ENCODE measurements at regions not wholly inside any gene's neighbourhood (a gene's known extent, or its start where the extent isn't known, plus 50 kb on each side); places are given as distances from the start of the nearest gene placed in this dataset.

DNA sequence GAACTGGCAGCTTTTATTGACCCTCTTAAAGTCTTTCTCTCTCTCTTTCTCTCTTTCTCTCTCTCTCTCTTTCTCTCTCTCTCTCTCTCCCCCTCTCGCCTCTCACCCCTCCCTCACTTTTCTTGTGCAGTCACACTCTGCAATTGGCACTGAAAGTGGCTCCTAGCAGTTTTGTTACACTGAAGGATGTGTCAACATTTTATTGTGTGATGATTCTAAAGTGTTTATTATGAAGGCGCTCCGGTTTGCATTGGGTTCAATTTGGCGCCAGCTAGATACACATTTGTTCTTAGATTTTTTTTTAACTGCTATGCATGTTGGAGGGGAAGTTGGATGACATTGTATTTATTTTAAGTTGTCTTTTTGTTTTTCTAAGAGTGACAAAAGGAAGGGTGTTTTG, 64.0 kb upstream of the CHRM3 start:
- DNase-seq (no peak), ATAC-seq (no peak)
- intact Hi-C loops (cut with DNase I), result no loop called here

DNA sequence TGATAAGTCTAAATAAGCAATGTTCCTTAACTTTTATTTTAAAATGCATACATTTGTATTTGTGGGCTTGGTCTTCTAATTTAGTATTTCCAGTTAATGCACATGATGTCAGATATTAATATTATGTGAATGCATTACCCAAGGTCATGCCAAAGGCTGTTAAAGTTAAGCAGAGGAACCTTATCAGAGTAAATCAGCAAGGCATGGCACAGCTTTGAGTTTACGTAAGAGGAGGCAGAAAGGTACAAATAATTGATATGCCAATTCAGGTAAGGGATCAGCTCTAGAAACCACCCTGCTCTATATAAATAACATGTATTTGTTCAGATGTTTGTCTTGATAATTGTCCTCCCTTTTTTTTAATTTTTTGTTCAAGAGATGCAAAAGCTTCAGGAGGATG, 64.5 kb upstream of the CHRM3 start:
- intact Hi-C loops (cut with DNase I), result no loop called here
- ATAC-seq (no peak), DNase-seq (no peak)

DNA sequence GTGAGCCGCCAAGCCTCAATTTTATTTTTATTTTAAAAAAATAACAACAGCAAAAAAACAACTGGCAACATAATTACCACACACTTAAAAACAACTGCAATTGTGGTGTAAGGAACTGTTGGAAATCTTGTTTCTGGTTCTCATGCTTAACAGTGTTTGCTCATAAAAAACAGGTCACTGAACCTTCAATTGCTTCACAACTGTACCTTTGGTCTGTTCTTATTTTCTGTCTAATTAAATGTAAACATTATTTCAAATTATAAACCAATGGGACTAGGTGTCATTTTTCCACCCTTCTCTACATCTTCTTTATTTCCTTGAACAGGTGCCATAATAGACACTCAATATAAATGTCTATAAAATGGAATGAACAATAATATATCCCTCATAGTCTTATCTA, 68.4 kb upstream of the CHRM3 start:
- ATAC-seq (no peak), DNase-seq (no peak)
- intact Hi-C loops (cut with DNase I), result no loop called here

GRCh38 chr1:239315631-239316217, 70.6 kb upstream of the CHRM3 start:
- intact Hi-C loops (cut with DNase I), result no loop called here
- ATAC-seq (no peak), DNase-seq (no peak)

DNA sequence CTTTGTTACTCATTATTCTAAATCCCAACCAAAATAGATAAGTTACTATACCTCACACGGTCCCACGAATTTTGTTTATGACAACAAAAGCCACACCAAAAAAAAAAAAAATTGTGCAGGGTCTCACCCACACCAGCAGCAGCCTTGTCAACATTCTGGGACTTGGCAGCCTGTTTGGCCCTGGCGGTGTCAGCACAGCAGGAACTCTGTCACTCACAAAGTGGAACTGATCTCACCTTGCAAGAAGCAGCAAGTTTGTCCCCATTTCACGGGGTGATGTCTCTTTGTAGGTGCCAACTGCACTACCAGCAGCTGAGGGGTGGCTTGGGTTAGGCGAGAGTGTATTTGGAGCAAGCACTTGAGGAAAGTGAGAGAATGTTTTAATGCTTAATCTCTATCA, 75.0 kb upstream of the CHRM3 start:
- intact Hi-C loops (cut with DNase I), result no loop called here

DNA sequence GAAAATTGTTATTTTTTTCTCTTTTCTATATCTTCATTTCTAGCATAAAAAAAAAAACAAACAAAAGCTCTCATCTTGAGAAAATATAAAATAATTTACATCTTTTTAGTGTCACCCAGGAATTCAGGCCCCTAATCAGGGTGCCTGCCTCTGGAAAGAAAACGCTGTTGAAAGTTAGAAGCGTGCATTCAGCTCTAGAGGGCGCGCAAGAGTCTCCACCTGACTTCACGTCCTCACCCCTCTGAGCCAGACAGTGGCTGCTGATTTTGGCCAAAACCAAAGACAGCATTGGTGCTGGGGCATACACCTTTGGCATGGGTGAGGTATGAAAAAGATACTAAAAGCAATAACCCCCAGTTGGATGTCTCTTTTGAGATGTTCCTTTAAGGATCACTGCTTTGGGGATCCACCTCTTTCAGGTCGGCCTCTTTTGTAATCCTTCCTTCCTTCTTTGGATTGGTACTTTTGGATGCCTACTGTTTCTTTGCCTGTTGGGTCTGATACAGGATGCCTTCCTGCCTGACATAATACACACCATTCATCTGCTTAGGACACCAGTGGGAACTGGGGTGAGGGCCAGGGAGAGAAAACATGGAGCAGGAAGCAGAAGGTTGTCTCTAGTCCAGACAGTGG, 77.6 kb upstream of the CHRM3 start:
- peak in 1 of 2 donors; percentile 30 for ATAC-seq
- no peak for DNase-seq

More for the DNA sequence above, 75.0 kb upstream of the CHRM3 start:
- DNase-seq, result no peak
- no peak for ATAC-seq

GRCh38 chr1:239307886-239308285, 78.5 kb upstream of the CHRM3 start:
- DNase-seq, result no peak
- ATAC-seq, result peak in 1 of 2 donors; percentile 75
- intact Hi-C loops (cut with DNase I), result no loop called here

More for the DNA sequence above, 77.6 kb upstream of the CHRM3 start:
- intact Hi-C loops (cut with DNase I), result no loop called here

DNA sequence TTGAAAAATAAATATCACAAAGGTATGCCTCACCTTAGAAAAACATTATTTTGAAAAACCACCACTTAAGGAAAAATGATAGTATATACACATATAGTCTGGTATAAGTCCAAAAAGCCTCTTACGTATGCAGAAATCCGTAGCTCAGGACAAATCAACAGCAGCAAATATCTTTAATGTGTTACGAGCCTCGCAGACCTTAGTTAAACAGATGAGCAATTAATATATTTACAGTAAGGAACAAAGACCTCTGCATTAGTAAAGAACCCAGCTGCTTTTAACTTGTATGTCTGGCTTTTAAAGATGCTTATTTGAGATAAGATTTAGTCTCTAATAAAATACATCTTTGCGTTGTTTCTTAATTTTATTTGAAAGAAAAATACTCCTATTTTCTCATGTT, 79.9 kb upstream of the CHRM3 start:
- intact Hi-C loops (cut with DNase I), result no loop called here
- ATAC-seq, result no peak
- no peak for DNase-seq

DNA sequence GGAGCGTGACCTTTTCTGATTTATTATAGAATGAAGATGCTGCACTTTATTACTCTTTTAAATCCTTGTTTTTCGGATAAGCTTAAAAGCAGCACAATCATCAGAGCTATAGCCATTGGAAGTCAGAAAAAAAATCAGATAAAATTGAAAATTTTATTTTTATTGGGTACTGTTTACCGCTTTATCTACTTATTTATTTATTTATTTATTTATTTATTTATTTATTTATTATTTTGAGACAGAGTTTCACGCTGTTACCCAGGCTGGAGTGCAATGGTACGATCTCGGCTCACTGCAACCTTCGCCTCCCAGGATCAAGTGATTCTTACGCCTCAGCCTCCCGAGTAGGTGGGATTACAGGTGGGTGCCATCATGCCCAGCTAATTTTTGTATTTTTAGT, 83.1 kb upstream of the CHRM3 start:
- no peak for DNase-seq
- no peak for ATAC-seq
- intact Hi-C loops (cut with DNase I), result no loop called here

DNA sequence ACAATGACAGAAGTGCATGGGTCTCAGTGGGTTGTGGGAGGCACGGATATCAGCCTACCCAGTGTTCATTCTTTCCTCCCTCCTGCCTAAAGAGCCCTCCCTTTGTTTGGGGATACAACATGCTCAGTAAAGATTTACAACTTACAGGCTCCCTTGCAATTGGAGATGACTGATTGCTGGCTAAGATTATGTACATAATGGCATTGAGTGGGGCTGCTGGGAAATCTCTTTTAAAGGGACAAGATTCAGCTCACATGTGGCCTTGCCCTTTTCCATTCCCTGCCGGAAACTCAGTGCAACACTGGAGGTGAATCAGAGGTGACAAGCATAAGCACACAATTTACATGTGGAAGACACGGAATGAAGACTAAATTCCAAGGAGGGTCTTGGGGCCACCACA, 83.7 kb upstream of the CHRM3 start:
- DNase-seq (no peak), ATAC-seq (no peak)
- intact Hi-C loops (cut with DNase I), result no loop called here

DNA sequence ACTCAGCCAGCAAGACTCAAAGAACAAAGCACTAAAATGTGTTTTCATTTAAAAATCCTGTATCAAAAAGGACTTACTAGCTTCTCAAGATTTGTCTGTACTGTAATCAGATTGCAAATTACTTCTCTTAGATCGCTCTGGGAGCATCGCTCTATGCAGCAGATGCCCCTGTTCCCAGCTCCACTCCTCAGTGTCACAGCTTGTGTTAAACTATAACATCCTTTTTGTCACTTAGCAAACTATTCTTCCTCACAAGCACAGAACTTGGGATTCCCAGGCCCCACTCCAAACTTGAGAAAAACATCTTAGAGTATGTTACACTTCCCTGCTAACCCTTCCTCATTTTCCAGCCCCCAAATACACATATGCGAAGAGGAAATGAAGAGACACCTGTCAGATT, 85.1 kb upstream of the CHRM3 start:
- intact Hi-C loops (cut with DNase I), result no loop called here
- no peak for ATAC-seq

GRCh38 chr1:239297910-239298309, 88.5 kb upstream of the CHRM3 start:
- intact Hi-C loops (cut with DNase I), result no loop called here
- ATAC-seq, result no peak
- no peak for DNase-seq

More for the DNA sequence above, 85.1 kb upstream of the CHRM3 start:
- no peak for DNase-seq

GRCh38 chr1:239293350-239294110, 92.8 kb upstream of the CHRM3 start:
- peak in 1 of 2 donors; percentile 74 for ATAC-seq
- intact Hi-C loops (cut with DNase I), result no loop called here
- no peak for DNase-seq

DNA sequence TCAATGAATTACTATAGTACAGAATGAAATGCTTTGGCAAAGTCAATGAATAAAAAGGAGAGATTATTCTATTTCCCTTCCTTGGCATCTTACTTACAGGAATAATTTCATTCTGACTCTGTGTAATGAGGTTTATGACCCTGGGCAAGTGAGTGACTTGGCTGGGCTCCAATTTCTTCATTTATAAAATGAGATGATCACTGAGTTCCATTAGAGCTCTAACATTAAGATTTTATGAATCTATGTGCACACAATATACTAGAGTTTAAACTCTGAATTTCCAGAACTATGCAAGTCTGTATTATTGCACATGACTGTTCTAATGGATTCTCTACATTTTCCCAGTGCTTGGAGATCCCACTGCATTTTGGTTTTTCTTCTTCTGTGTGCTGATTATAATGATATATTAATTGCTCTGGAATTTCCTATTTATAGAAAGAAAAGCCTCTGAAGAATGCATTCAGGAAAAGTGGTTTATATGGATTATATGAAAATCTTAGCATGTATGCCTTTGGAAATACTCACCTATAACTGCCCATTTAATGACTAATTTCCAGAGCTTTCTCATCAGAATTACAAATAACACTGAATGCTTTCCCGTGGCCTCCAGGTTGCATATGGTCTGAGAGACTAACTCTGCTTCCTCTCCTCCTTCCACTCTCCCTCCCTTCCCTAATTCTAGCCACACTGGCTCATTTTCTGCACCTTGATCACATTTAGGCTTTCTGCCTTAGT, 97.4 kb upstream of the CHRM3 start:
- DNase-seq (no peak), ATAC-seq (no peak)
- intact Hi-C loops (cut with DNase I), result no loop called here

DNA sequence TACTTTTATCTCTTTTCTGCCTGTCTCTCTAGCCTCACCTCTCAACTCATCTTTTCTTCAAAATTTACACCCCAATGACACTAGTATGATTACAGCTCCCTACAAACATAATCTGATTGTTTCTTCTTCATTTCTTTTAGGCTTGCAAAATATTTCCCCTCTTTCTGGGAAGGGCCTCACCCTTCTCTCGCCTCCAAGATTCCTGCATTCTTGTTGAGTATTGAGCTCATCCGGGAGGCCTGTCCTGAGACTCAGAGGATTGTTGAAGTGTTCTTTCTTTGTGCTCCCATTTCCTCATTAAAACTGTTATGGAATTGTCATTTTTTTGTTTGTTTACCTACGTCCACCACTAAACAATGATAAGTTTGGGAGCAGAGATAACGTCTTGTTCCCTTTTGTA, 99.1 kb upstream of the CHRM3 start:
- DNase-seq, result no peak
- ATAC-seq, result peak in 1 of 2 donors; percentile 39
- intact Hi-C loops (cut with DNase I), result no loop called here

DNA sequence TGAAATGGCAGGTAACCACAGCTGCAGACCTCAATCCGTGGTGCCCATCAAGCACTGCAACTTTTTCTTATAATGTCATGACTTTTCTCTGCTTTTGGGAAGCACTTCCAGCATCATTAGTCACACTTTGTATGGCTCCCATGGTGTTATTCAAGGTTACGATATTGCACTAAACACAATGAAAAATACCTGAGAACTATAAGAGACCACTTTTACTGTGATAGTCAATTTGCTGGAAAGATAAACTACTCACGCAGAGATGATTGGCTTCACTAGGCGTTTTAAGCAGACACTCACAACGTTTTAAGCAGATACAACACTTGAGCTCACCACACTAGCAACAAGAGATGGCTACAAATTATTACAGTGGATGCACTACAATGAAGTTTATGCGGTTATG, 103.2 kb upstream of the CHRM3 start:
- no peak for DNase-seq
- ATAC-seq, result no peak
- intact Hi-C loops (cut with DNase I), result no loop called here

- ATAC-seq, result no peak
Observed at GRCh38 chr1:239282411-239282810, 104.0 kb upstream of the CHRM3 start.

DNA sequence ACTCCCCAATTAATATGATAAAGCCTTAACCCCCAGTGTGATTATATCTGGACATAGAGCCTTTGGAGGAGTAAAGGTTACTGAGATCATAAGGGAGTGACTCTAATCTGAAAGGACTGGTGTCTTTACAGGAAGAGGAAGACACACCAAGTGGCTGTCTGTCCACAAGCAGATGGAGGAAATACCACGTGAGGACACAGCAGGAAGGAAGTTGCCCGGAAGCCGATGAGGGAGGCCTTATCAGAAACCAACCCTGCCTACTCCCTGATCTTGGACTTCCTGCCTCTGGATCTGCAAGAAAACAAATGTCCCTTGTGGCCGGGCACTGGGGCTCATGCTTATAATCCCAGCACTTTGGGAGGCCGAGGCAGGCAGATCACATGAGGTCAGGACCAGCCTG, 110.3 kb upstream of the CHRM3 start:
- intact Hi-C loops (cut with DNase I), result no loop called here
- DNase-seq, result no peak
- no peak for ATAC-seq

More at GRCh38 chr1:239282411-239282810, 104.0 kb upstream of the CHRM3 start:
- intact Hi-C loops (cut with DNase I), result no loop called here
- no peak for DNase-seq

DNA sequence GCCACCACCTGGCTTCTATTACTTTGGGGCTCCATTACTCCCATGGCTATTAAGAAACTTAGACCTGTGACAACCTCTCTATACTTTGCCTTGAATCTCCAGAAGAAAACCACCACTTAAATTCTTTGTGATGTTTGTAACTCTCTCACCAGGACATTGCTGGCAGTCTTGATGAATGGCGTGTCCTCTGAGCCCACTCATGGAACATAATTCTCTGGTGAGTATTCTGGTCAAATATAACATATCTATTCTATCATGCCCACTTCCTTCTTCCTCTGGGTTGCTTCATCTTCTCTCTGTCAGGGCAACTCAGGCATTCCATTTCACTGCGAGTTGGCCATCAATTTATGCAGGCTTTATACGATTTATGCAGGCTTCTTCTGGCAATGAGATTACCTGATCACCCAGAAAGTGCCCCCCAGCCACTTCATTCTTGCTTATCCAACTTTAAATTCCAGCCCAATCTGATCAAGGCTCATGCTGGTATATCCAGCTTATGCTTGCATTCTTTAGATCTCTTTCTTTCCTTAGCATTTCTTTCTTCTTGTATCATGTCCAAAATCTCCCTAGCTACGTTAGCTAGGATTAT, 112.0 kb upstream of the CHRM3 start:
- ATAC-seq (no peak), DNase-seq (no peak)
- intact Hi-C loops (cut with DNase I), result no loop called here

DNA sequence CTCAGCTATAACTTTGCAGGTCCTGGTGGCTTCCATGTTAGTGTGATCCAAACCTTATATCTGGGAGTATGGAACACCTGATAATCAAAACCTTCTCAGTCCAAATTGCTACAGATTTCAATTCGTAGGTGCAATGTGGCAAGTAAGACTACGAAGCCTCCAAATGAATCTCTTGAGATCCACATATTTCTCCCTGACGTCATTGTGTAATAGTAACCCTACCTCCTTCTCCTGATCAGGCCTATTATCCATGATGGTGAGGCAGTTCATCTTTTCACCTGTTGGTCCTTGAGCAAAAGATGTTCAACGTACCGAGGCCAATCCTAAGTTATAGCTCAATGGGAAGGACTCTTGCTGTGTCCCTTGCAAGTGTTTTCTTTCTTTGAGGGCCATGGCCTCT, 115.9 kb upstream of the CHRM3 start:
- DNase-seq (no peak), ATAC-seq (no peak)
- intact Hi-C loops (cut with DNase I), result no loop called here
